ENCODE measurements at regions not wholly inside any gene's neighbourhood (a gene's known extent, or its start where the extent isn't known, plus 50 kb on each side); places are given as distances from the start of the nearest gene placed in this dataset.

DNA sequence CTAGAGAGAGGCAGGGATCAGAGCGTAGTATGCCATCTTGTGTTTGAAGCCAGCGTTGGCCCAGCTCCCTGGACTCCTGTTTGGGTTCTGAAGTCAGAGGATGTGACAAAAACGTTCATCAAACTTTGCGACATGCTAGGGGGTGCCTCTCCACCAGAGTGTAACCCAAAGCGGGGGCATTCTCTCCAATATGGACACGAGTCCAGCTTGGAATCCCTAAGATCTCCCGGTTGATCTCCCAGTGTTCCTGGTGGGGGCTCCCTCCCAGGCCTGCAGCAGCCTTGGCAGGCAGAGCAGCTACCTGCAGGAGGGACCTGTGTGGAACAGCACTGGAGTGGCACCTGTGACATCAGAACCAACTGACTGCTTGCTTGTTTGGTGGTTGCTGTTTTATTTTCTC, 218.8 kb upstream of the ECI2 start:
- CTCF ChIA-PET = no interaction called here
- no peak for DNase-seq (ENCODE audit: low read depth, low spot score)

DNA sequence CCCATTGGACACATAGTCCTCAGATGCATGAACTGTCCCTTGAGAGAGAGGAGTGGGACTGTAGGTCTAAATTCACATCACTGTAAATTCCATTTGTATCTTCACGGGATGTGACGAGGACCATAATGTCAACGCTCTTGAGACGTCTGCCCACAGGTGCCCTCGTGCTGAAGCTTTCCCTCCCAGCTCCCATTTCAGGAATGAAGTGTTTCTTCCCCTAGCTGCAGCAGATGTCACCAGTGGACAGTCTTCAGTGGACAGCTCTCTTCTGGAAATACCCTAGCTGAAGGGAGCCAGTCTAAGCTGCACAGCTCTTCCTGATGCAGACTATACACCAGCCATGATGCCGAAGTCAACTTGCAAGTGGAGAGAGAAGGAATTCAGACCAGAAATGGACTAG, 217.4 kb upstream of the ECI2 start:
- intact Hi-C loops (cut with micrococcal nuclease; ENCODE audit: unreplicated experiment) = no loop called here
- DNase-seq (ENCODE audit: low read depth, low spot score) (no peak), ATAC-seq (no peak)
- in situ Hi-C loops (cut with HindIII; ENCODE audit: low pct_unique_long_range_greater_than_20kb, low sequenced_read_pairs) = no loop called here
- no TSS peak for BruUV-seq (replicated peaks)
- CTCF ChIA-PET = no interaction called here
- Histone ChIP-seq H3K4me1 (ENCODE audit: control insufficient read depth, insufficient read depth, low read length) (peaks cover 10% of the 10 kb centered on the region), H3K36me3 (ENCODE audit: control insufficient read depth, insufficient read depth, low read length) (no peaks in the 10 kb centered on the region), H3K27ac (ENCODE audit: low read length) (peak overlapping the region; percentile 10; the same call in 1 of the 2 replicates), H3K4me3 (ENCODE audit: low read depth in 2 of 2, low read length in 2 of 2) (no peak overlapping the region), H3K27me3 (ENCODE audit: control insufficient read depth, insufficient read depth, low read length) (no peaks in the 10 kb centered on the region), H3K9me3 (ENCODE audit: control insufficient read depth, insufficient read depth, low read depth, low read length) (no peaks in the 10 kb centered on the region)
- TF ChIP-seq, protein P1, sequence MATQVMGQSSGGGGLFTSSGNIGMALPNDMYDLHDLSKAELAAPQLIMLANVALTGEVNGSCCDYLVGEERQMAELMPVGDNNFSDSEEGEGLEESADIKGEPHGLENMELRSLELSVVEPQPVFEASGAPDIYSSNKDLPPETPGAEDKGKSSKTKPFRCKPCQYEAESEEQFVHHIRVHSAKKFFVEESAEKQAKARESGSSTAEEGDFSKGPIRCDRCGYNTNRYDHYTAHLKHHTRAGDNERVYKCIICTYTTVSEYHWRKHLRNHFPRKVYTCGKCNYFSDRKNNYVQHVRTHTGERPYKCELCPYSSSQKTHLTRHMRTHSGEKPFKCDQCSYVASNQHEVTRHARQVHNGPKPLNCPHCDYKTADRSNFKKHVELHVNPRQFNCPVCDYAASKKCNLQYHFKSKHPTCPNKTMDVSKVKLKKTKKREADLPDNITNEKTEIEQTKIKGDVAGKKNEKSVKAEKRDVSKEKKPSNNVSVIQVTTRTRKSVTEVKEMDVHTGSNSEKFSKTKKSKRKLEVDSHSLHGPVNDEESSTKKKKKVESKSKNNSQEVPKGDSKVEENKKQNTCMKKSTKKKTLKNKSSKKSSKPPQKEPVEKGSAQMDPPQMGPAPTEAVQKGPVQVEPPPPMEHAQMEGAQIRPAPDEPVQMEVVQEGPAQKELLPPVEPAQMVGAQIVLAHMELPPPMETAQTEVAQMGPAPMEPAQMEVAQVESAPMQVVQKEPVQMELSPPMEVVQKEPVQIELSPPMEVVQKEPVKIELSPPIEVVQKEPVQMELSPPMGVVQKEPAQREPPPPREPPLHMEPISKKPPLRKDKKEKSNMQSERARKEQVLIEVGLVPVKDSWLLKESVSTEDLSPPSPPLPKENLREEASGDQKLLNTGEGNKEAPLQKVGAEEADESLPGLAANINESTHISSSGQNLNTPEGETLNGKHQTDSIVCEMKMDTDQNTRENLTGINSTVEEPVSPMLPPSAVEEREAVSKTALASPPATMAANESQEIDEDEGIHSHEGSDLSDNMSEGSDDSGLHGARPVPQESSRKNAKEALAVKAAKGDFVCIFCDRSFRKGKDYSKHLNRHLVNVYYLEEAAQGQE (IDR thresholded peaks at IDR 0.05; ENCODE audit: insufficient read depth in 1 of 2, low read depth in 2 of 2, low read length in 1 of 2) = no peak
- TF ChIP-seq SIN3A (IDR thresholded peaks at IDR 0.05; ENCODE audit: borderline replicate concordance, insufficient read depth, low read depth, low read length) (no peak), TCF7L2 (IDR thresholded peaks at IDR 0.05; ENCODE audit: low read depth, low read length) (no peak), POLR2AphosphoS5 (IDR thresholded peaks at IDR 0.05; ENCODE audit: low read depth, low read length) (no peak)
- TF ChIP-seq, protein P2, sequence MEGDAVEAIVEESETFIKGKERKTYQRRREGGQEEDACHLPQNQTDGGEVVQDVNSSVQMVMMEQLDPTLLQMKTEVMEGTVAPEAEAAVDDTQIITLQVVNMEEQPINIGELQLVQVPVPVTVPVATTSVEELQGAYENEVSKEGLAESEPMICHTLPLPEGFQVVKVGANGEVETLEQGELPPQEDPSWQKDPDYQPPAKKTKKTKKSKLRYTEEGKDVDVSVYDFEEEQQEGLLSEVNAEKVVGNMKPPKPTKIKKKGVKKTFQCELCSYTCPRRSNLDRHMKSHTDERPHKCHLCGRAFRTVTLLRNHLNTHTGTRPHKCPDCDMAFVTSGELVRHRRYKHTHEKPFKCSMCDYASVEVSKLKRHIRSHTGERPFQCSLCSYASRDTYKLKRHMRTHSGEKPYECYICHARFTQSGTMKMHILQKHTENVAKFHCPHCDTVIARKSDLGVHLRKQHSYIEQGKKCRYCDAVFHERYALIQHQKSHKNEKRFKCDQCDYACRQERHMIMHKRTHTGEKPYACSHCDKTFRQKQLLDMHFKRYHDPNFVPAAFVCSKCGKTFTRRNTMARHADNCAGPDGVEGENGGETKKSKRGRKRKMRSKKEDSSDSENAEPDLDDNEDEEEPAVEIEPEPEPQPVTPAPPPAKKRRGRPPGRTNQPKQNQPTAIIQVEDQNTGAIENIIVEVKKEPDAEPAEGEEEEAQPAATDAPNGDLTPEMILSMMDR (IDR thresholded peaks at IDR 0.05) = no peak
- POLR2A ChIA-PET = no interaction called here

More for the DNA sequence above, 218.8 kb upstream of the ECI2 start:
- Histone ChIP-seq H3K4me1 (ENCODE audit: control insufficient read depth, insufficient read depth, low read length) (peaks cover 18% of the 10 kb centered on the region), H3K27me3 (ENCODE audit: control insufficient read depth, insufficient read depth, low read length) (no peaks in the 10 kb centered on the region), H3K36me3 (ENCODE audit: control insufficient read depth, insufficient read depth, low read length) (no peaks in the 10 kb centered on the region), H3K9me3 (ENCODE audit: control insufficient read depth, insufficient read depth, low read depth, low read length) (no peaks in the 10 kb centered on the region), H3K27ac (ENCODE audit: low read length) (no peak overlapping the region), H3K4me3 (ENCODE audit: low read depth in 2 of 2, low read length in 2 of 2) (no peak overlapping the region)
- POLR2A ChIA-PET = no interaction called here
- in situ Hi-C loops (cut with HindIII; ENCODE audit: low pct_unique_long_range_greater_than_20kb, low sequenced_read_pairs) (no loop called here), intact Hi-C loops (cut with micrococcal nuclease; ENCODE audit: unreplicated experiment) (no loop called here)
- TF ChIP-seq, protein P2 (IDR thresholded peaks at IDR 0.05) = no peak
- no peak for TF ChIP-seq SIN3A (IDR thresholded peaks at IDR 0.05; ENCODE audit: borderline replicate concordance, insufficient read depth, low read depth, low read length)
- TF ChIP-seq, protein P1 (IDR thresholded peaks at IDR 0.05; ENCODE audit: insufficient read depth in 1 of 2, low read depth in 2 of 2, low read length in 1 of 2) = no peak
- no peak for TF ChIP-seq POLR2AphosphoS5 (IDR thresholded peaks at IDR 0.05; ENCODE audit: low read depth, low read length)
- no peak for TF ChIP-seq TCF7L2 (IDR thresholded peaks at IDR 0.05; ENCODE audit: low read depth, low read length)
- ATAC-seq = no peak
- no TSS peak for BruUV-seq (replicated peaks)

All from Panc1 (cell line).